K562 (cell line): ENCODE measurements at regions not wholly inside any gene's neighbourhood (a gene's known extent, or its start where the extent isn't known, plus 50 kb on each side); places are given as distances from the start of the nearest gene placed in this dataset.

Experiments used
- ATAC-seq: fragments of 200-7000 bp; cut with Tn5 transposase; 3 replicates; pipeline ENCODE4 v1.9.1; 2020; ENCODE audit warnings: moderate library complexity
- BruUV-seq: library from RNA; stranded (reverse); fragments of 400-500 nt; replicated peaks from 2 replicates; lab custom pipeline; 2021; lab: Mats Ljungman, UMichigan
- CTCF ChIA-PET: fragments of 300-600 bp; formaldehyde crosslinking; extraction: SDS; loops from one replicate; lab custom pipeline; 2021; ENCODE audit warnings: low intra/inter-chr PET ratio; lab: Yijun Ruan, JAX
- POLR2A ChIA-PET: fragments of 300-600, 350-650 bp; sonication (Branson Sonifier 250); formaldehyde crosslinking; extraction: SDS; loops from one replicate; lab custom pipeline; 2021; ENCODE audit warnings: antibody characterized with exemption, inconsistent platforms; lab: Yijun Ruan, JAX
- DNase-seq, 4 experiments: peaks; one replicate each; pipeline versions ENCODE4 v3.0.0 to v3.0.0-alpha.2; 2011 to 2018; ENCODE audit warnings: low spot score in 3 of 4, mixed read lengths in 3 of 4; ENCODE audit errors: extremely low read depth in 1 of 4
- FAIRE-seq: peaks from 2 replicates; lab custom pipeline; 2011; peaks lifted over from hg19 to GRCh38; lab: Jason Lieb, UNC
- H2AFZ ChIP-seq: 2 replicates; pipeline ENCODE4 v1.6.0; 2011; ENCODE audit warnings: low read depth, low read length, control low read depth, inconsistent platforms
- H3K27ac ChIP-seq: fragments of 200-600 bp; 3 replicates; pipeline ENCODE4 v1.8.0; 2011; ENCODE audit warnings: low read depth, mild to moderate bottlenecking, control low read depth, inconsistent platforms, low read length, moderate library complexity, mixed read lengths; ENCODE audit errors: extremely low read depth
- H3K27me3 ChIP-seq, 2 experiments: fragments of 300-600 bp in 1 of 2; 2 replicates in 1 of 2; 3 replicates in 1 of 2; pipeline versions ENCODE4 v1.6.0 to v1.8.0; 2011; ENCODE audit warnings: inconsistent platforms in 2 of 2, low read length in 2 of 2, mild to moderate bottlenecking in 1 of 2, mixed read lengths in 1 of 2, moderate library complexity in 1 of 2; ENCODE audit not compliant: control insufficient read depth in 2 of 2, insufficient read depth in 2 of 2
- H3K36me3 ChIP-seq: fragments of 300-600 bp; 3 replicates; pipeline ENCODE4 v1.8.0; 2011; ENCODE audit warnings: mild to moderate bottlenecking, low read length, inconsistent platforms; ENCODE audit not compliant: control insufficient read depth, insufficient read depth
- H3K4me1 ChIP-seq, 2 experiments: fragments of 200-600 bp in 1 of 2; replicated peaks in 1 of 2; 2 replicates in 1 of 2; 3 replicates in 1 of 2; pipeline versions ENCODE4 v1.5.1 to v1.8.0; 2011; ENCODE audit warnings: inconsistent platforms in 2 of 2, low read length in 2 of 2, mild to moderate bottlenecking in 1 of 2, mixed read lengths in 1 of 2, moderate library complexity in 1 of 2; ENCODE audit not compliant: control insufficient read depth in 2 of 2, insufficient read depth in 2 of 2
- H3K4me2 ChIP-seq: 2 replicates; pipeline ENCODE4 v1.6.1; 2011; ENCODE audit warnings: low read length, control low read depth, inconsistent platforms, mixed read lengths; ENCODE audit not compliant: insufficient read depth
- H3K4me3 ChIP-seq: fragments of 200-600 bp; sonication (generic), shearing (Covaris generic); 2 replicates; pipeline ENCODE4 v1.5.1; 2016; ENCODE audit warnings: control low read depth, inconsistent platforms
- H3K79me2 ChIP-seq: fragments of 200-600 bp; 3 replicates; pipeline ENCODE4 v1.8.0; 2011; ENCODE audit warnings: low read length, inconsistent platforms; ENCODE audit not compliant: control insufficient read depth, insufficient read depth
- H3K9ac ChIP-seq, 2 experiments: 2 replicates each; pipeline versions ENCODE4 v1.6.0 to v1.6.1; 2011; ENCODE audit warnings: low read depth in 2 of 2, low read length in 2 of 2, control low read depth in 1 of 2, inconsistent platforms in 1 of 2, mild to moderate bottlenecking in 1 of 2, mixed read lengths in 1 of 2; ENCODE audit not compliant: insufficient read depth in 1 of 2
- H3K9me1 ChIP-seq: one replicate; pipeline ENCODE4 v1.6.0; 2011; ENCODE audit warnings: inconsistent platforms, mild to moderate bottlenecking, low read length, moderate library complexity; ENCODE audit not compliant: control insufficient read depth, insufficient read depth
- H3K9me3 ChIP-seq: replicated peaks from 2 replicates; pipeline ENCODE4 v1.5.1; 2011; ENCODE audit warnings: low read depth, low read length, inconsistent platforms; ENCODE audit not compliant: control insufficient read depth, insufficient read depth
- H4K20me1 ChIP-seq: replicated peaks from 2 replicates; pipeline ENCODE4 v1.6.1; 2011; ENCODE audit warnings: low read length, inconsistent platforms, mixed read lengths; ENCODE audit not compliant: control insufficient read depth, insufficient read depth
- GTF2A2 ChIP-seq: IDR thresholded peaks from 2 replicates; pipeline ENCODE4 v1.6.1; 2016; ENCODE audit warnings: mild to moderate bottlenecking, missing genetic modification characterization, missing compliant biosample characterization
- MCM3 ChIP-seq: fragments of 450-650 bp; IDR thresholded peaks from 2 replicates; pipeline ENCODE4 v1.6.1; 2016
- MXI1 ChIP-seq: IDR thresholded peaks from 2 replicates; pipeline ENCODE4 v1.6.1; 2011; ENCODE audit warnings: low read depth, mild to moderate bottlenecking, improper control_type of control experiment, low read length
- POU5F1 ChIP-seq: fragments of 150-350 bp; IDR thresholded peaks from 2 replicates; pipeline ENCODE4 v1.6.1; 2014; ENCODE audit warnings: borderline replicate concordance, low read length, low read depth, mild to moderate bottlenecking; ENCODE audit not compliant: partially characterized antibody
- REST ChIP-seq, 2 experiments: fragments of 450-650 bp; formaldehyde crosslinking in 1 of 2; IDR thresholded peaks; 2 replicates each; pipeline versions ENCODE4 v1.4.0 to v1.6.1; 2014 to 2020; ENCODE audit warnings: mild to moderate bottlenecking in 2 of 2, borderline replicate concordance in 1 of 2, low read depth in 1 of 2
- SMC3 ChIP-seq: conservative IDR thresholded peaks from 2 replicates; pipeline ENCODE4 v1.6.1; 2011; ENCODE audit warnings: low read depth, low read length, improper control_type of control experiment; ENCODE audit not compliant: insufficient read depth
- SUPT5H ChIP-seq: fragments of 450-650 bp; IDR thresholded peaks from 2 replicates; pipeline ENCODE4 v1.6.1; 2016
- TAF9B ChIP-seq: fragments of 450-650 bp; IDR thresholded peaks from 2 replicates; pipeline ENCODE4 v1.6.1; 2018; ENCODE audit warnings: mild to moderate bottlenecking; ENCODE audit not compliant: partially characterized antibody
- TCF15 ChIP-seq: fragments of 250-450 bp; sonication (Bioruptor Pico); IDR thresholded peaks from 2 replicates; pipeline ENCODE4 v1.8.0; 2022; ENCODE audit warnings: moderate library complexity, mild to moderate bottlenecking, inconsistent platforms
- ZFP91 ChIP-seq: sonication (generic); formaldehyde crosslinking; IDR thresholded peaks from 2 replicates; pipeline ENCODE4 v1.8.0; 2022; ENCODE audit warnings: mild to moderate bottlenecking, missing genetic modification reagents
- WGBS: fragments of 100-300 bp; shearing (Covaris generic); methylation state at CpG from one replicate; pipeline ENCODE4 v1.1.6; 2016; ENCODE audit warnings: low coverage, mixed read lengths; ENCODE audit not compliant: insufficient coverage; ENCODE audit errors: missing lambda C conversion rate; 5-methylcytosine and 5-hydroxymethylcytosine counted together
- in situ Hi-C: fragments of 300-500 bp; cut with MboI; formaldehyde crosslinking; loops from 4 replicates; pipeline ENCODE4 v1.15.0; 2018; ENCODE audit warnings: inconsistent platforms, mixed read lengths
- intact Hi-C: fragments of 100-400 bp; cut with micrococcal nuclease; formaldehyde crosslinking; loops from 2 replicates; pipeline ENCODE4 v1.14.2; 2022

- Histone ChIP-seq H4K20me1 (no peaks in the 10 kb centered on the region), H3K9me3 (no peaks in the 10 kb centered on the region), H3K27ac (no peak overlapping the region), H3K79me2 (no peaks in the 10 kb centered on the region), H3K4me1 (no peaks in the 10 kb centered on the region), H3K4me2 (no peak overlapping the region), H3K9ac (no peak overlapping the region), H3K9me1 (no peaks in the 10 kb centered on the region), H3K36me3 (no peaks in the 10 kb centered on the region), H3K4me3 (no peak overlapping the region), H3K27me3 (no peaks in the 10 kb centered on the region), H2AFZ (no peak overlapping the region)
- in situ Hi-C loops (loop anchor here (10.0 to 25.0 kb wide), 3 partner anchors 673 to 898 kb away; no protein-coding TSS in a partner anchor), intact Hi-C loops (loop anchor here (2.0 to 10.0 kb wide), 7 partner anchors 58 to 911 kb away; partner anchors contain the start of gene FNTB)
- POLR2A ChIA-PET: no interaction called here
- ATAC-seq (peak; percentile 75), FAIRE-seq (peak; percentile 77), DNase-seq (peak; percentile 35 to 64 (median 36))
- CTCF ChIA-PET: interaction anchor here (1.5 kb wide), 1 partner anchor 795 kb away, joined by 9 read pairs; no protein-coding TSS in a partner anchor
- WGBS: 16% methylated on average over 6 of the region's 6 CpGs
- BruUV-seq: no TSS peak
- TF ChIP-seq ZFP91 (no peak), TCF15 (CRISPR knock-in tag) (no peak), MCM3 (no peak), MXI1 (no peak), TAF9B (no peak), POU5F1 (no peak), GTF2A2 (tag) (no peak), REST (IDR thresholded peaks at IDR 0.05; ENCODE audit: borderline replicate concordance) (peak; percentile 63; the same call in 1 of the 2 replicates), REST (CRISPR knock-in tag; IDR thresholded peaks at IDR 0.05; ENCODE audit: low read depth) (no peak), SUPT5H (no peak), SMC3 (peak; percentile 51; the same call in 1 of the 2 replicates)
Measured at GRCh38 chr14:65164068-65164824, 61.9 kb upstream of the MAX start.
